ENCODE measurements at regions not wholly inside any gene's neighbourhood (a gene's known extent, or its start where the extent isn't known, plus 50 kb on each side); places are given as distances from the start of the nearest gene placed in this dataset.
"Not testable (repeated sequence)": the region's sequence is repeated elsewhere in the genome, so short reads cannot be mapped to it uniquely, and the experiment has no call there.

DNA sequence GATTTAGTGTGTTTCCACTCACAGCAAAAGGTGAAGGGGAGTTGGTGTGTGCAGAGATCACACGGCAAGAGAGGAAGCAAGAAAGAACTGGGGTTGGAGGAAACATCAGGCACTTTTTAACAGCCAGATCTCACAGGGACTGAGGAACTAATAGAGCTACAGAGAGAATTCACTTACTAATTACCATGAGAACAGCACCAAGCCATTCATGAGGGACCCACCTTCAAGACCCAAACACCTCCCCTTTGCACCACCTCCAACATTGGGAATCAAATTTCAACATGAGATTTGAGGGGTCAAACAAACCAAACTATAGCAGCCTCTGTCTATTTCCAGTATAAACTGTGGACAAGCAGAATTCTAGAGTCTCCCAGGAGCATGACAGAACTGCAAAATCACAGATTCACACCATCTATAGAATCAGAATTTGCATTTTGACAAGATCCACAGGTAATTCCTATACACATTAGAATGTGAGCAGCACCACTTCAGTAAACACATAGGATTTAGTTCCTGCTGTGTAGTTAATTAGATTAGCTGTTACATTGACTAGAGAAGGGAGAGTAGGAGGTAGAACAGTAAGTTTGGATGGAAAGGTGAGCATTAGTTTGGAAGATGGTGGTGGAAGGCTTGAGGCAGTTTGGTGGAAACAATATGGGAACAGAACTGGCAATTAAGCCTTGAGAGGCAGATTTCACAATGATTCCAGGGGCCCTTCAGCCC, 311.7 kb downstream of the NSUN3 start:
- no peak for DNase-seq (ENCODE audit: extremely low read depth, low read depth)
- TF ChIP-seq, protein P1, sequence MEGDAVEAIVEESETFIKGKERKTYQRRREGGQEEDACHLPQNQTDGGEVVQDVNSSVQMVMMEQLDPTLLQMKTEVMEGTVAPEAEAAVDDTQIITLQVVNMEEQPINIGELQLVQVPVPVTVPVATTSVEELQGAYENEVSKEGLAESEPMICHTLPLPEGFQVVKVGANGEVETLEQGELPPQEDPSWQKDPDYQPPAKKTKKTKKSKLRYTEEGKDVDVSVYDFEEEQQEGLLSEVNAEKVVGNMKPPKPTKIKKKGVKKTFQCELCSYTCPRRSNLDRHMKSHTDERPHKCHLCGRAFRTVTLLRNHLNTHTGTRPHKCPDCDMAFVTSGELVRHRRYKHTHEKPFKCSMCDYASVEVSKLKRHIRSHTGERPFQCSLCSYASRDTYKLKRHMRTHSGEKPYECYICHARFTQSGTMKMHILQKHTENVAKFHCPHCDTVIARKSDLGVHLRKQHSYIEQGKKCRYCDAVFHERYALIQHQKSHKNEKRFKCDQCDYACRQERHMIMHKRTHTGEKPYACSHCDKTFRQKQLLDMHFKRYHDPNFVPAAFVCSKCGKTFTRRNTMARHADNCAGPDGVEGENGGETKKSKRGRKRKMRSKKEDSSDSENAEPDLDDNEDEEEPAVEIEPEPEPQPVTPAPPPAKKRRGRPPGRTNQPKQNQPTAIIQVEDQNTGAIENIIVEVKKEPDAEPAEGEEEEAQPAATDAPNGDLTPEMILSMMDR (IDR thresholded peaks at IDR 0.05; ENCODE audit: low read depth, low read length), result no peak

DNA sequence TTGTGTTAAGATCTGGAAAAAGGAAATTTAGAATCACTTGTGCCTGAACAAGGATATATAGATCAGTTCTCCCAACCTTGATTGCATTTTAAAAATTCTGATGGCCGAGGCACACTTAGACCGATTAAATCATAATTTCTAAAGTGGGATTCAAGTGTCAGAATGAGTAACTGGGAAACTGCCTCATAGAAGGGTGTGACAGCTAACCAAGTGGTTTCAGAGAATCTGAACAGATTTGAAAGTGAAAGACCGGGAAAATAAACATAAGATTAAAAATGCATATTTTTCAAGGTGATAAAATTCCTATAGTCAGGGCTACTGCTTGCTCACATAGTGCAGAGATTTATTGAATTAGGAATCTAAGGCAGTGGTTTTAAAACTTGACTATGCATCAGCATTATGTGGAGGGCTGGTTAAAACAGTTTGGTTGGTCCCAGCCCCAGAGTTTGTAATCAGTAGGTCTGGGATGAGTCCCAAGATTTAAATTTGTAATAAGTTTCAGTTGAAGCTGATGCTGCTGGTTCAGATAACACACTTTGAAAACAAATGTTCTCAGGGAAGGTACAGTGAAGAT, 314.3 kb downstream of the NSUN3 start:
- DNase-seq (ENCODE audit: extremely low read depth, low read depth), result not testable (repeated sequence)

DNA sequence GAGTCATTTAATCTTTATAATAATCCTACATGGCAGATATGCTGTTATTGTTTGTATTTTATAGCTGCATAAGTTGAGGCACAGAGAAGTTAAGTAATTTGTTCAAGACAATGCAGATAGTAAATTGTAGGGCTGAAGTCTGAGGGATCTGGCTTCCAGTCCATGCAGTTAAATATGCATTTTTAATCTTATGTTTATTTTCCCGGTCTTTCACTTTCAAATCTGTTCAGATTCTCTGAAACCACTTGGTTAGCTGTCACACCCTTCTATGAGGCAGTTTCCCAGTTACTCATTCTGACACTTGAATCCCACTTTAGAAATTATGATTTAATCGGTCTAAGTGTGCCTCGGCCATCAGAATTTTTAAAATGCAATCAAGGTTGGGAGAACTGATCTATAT, 315.0 kb downstream of the NSUN3 start:
- not testable (repeated sequence) for DNase-seq (ENCODE audit: extremely low read depth, low read depth)

DNA sequence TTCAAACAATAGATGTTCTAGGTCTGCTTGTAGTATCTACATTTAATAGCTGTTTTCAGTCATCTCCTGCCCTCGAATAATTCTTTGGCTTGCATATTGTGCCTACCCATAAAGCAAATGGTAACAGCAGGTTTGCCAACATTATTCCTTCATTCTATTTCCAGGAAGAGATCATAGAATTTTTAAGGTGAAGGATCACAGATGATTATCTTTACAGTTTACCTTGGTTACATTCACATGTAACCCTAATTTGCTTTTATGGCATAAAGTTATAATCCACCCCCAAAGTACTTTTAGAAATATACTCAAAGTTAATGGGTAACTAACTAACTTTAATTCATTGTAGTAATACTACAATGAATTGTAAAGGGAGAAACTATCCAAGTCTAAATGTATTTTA, 315.5 kb downstream of the NSUN3 start:
- DNase-seq (ENCODE audit: extremely low read depth, low read depth), result no peak
- TF ChIP-seq, protein P1 (IDR thresholded peaks at IDR 0.05; ENCODE audit: low read depth, low read length), result no peak

DNA sequence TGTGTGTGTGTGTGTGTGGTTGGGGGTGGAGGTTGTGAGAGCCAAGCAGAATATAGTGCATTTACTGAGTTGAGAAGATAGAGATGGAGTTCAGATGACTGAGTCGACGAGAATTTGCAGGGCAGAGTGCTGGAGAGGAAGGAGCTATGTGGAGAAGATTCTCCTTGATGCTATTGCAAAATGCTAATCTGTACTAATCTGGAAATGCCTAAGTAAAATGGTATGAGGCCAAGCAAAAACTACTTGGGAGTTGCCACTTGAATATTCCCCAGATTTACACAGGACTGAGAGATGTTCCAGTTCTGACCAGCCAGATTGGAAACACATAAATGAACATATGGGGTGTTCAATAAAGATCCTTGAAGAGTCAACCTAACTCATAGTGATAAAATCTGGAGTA, 316.4 kb downstream of the NSUN3 start:
- TF ChIP-seq, protein P1 (IDR thresholded peaks at IDR 0.05; ENCODE audit: low read depth, low read length), result no peak
- DNase-seq (ENCODE audit: extremely low read depth, low read depth), result no peak

- no peak for DNase-seq (ENCODE audit: extremely low read depth, low read depth)
- TF ChIP-seq, protein P1 (IDR thresholded peaks at IDR 0.05; ENCODE audit: low read depth, low read length), result no peak
These were observed 332.0 kb downstream of the NSUN3 start for GRCh38 chr3:94394885-94395284.

- no peak for DNase-seq (ENCODE audit: extremely low read depth, low read depth)
- TF ChIP-seq, protein P1 (IDR thresholded peaks at IDR 0.05; ENCODE audit: low read depth, low read length), result no peak
These were observed 333.0 kb downstream of the NSUN3 start for GRCh38 chr3:94395851-94396250.

- no peak for DNase-seq (ENCODE audit: extremely low read depth, low read depth)
- TF ChIP-seq, protein P1 (IDR thresholded peaks at IDR 0.05; ENCODE audit: low read depth, low read length), result no peak
These were observed 335.2 kb downstream of the NSUN3 start for GRCh38 chr3:94398036-94398435.

All from AG09319 (cell line).